MM.1S (cell line): ENCODE measurements at regions not wholly inside any gene's neighbourhood (a gene's known extent, or its start where the extent isn't known, plus 50 kb on each side); places are given as distances from the start of the nearest gene placed in this dataset.

Experiments used
- EZH2 ChIP-seq: fragments of 300-600 bp; sonication (generic); optimal IDR thresholded peaks from 2 replicates; pipeline ENCODE3; 2017; ENCODE audit warnings: low read depth, mild to moderate bottlenecking, antibody characterized with exemption, low read length, mixed read lengths
- EZH2phosphoT487 ChIP-seq: fragments of 300-600 bp; sonication (generic); IDR thresholded peaks from 2 replicates; pipeline ENCODE4 v1.6.1; 2018; ENCODE audit warnings: antibody characterized with exemption, low read length
- TF ChIP-seq, protein P1 (sequence below): fragments of 300-600 bp; sonication (generic); IDR thresholded peaks from 2 replicates; pipeline ENCODE4 v1.5.1; 2016; ENCODE audit warnings: antibody characterized with exemption, low read length, mixed read lengths

DNA sequence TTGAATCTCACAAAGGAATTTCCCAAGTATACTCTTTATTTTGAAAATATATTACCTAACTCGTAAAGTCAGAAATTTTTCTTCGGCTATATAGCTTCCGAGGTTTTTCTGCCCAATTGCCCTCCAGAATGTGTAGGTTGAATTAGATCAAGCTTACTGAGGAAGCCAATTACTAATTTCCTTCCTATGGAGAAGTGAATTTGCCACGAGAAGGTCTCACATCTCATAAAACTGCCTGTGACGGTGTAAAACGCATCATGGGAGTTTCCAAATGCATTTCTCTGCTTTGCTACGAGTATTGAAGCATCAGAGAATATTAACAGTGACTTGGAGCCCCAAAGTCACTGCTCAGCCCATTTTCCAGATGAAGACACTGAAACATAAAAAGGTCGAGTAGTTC, 262.3 kb downstream of the PTBP2 start:
- TF ChIP-seq, protein P1, sequence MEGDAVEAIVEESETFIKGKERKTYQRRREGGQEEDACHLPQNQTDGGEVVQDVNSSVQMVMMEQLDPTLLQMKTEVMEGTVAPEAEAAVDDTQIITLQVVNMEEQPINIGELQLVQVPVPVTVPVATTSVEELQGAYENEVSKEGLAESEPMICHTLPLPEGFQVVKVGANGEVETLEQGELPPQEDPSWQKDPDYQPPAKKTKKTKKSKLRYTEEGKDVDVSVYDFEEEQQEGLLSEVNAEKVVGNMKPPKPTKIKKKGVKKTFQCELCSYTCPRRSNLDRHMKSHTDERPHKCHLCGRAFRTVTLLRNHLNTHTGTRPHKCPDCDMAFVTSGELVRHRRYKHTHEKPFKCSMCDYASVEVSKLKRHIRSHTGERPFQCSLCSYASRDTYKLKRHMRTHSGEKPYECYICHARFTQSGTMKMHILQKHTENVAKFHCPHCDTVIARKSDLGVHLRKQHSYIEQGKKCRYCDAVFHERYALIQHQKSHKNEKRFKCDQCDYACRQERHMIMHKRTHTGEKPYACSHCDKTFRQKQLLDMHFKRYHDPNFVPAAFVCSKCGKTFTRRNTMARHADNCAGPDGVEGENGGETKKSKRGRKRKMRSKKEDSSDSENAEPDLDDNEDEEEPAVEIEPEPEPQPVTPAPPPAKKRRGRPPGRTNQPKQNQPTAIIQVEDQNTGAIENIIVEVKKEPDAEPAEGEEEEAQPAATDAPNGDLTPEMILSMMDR, result no peak
- TF ChIP-seq EZH2 (no peak), EZH2phosphoT487 (no peak)
